Uterus (tissue), 2 donors: ENCODE measurements at regions not wholly inside any gene's neighbourhood (a gene's known extent, or its start where the extent isn't known, plus 50 kb on each side); places are given as distances from the start of the nearest gene placed in this dataset.

ENCODE experiments used
- CTCF ChIP-seq, 4 experiments: fragments of 200-600 bp in 2 of 4; fragments of 450-650 bp in 2 of 4; sonication (generic) in 2 of 4; IDR thresholded peaks; one replicate each; pipeline ENCODE4 v1.5.1; 2016 to 2019; ENCODE audit warnings: antibody characterized with exemption in 4 of 4, mild to moderate bottlenecking in 2 of 4, moderate library complexity in 1 of 4
- POLR2A ChIP-seq, 2 donors: fragments of 450-650 bp; IDR thresholded peaks; one replicate each; pipeline ENCODE4 v1.6.1; 2016; ENCODE audit warnings: antibody characterized with exemption in 2 of 2, mild to moderate bottlenecking in 1 of 2, moderate library complexity in 1 of 2

- TF ChIP-seq CTCF (IDR thresholded peaks at IDR 0.05) (no peak), POLR2A (IDR thresholded peaks at IDR 0.05) (no peak)
Observed at GRCh38 chr16:14371778-14372431, 258.2 kb downstream of the PARN start.
